Karpas-422 (cell line): ENCODE measurements at regions not wholly inside any gene's neighbourhood (a gene's known extent, or its start where the extent isn't known, plus 50 kb on each side); places are given as distances from the start of the nearest gene placed in this dataset.
A peak's percentile ranks its signal among the peaks of the same experiment; 100 is the strongest.
"Not testable (repeated sequence)": the region's sequence is repeated elsewhere in the genome, so short reads cannot be mapped to it uniquely, and the experiment has no call there.

Experiments
- DNase-seq: peaks from one replicate; pipeline ENCODE4 v3.0.0-alpha.2; 2015
- H2AFZ ChIP-seq: fragments of 200-600 bp; sonication (generic); 2 replicates; pipeline ENCODE4 v1.6.1; 2014; ENCODE audit warnings: antibody characterized with exemption, low read length, mixed read lengths
- H3K27ac ChIP-seq: fragments of 200-600 bp; sonication (generic); 2 replicates; pipeline ENCODE4 v1.5.1; 2014; ENCODE audit warnings: mild to moderate bottlenecking, low read length, moderate library complexity
- H3K27me3 ChIP-seq: fragments of 200-600 bp; sonication (generic); 2 replicates; pipeline ENCODE4 v1.6.1; 2014; ENCODE audit warnings: low read length, mixed read lengths
- H3K36me3 ChIP-seq: fragments of 200-600 bp; sonication (generic); 2 replicates; pipeline ENCODE4 v1.6.1; 2014; ENCODE audit warnings: low read length, mixed read lengths; ENCODE audit not compliant: insufficient read depth
- H3K4me1 ChIP-seq: fragments of 200-600 bp; sonication (generic); 2 replicates; pipeline ENCODE4 v1.6.1; 2014; ENCODE audit warnings: mild to moderate bottlenecking, low read length, mixed read lengths
- H3K4me2 ChIP-seq: fragments of 200-600 bp; sonication (generic); 2 replicates; pipeline ENCODE4 v1.6.1; 2014; ENCODE audit warnings: low read length, low read depth, mild to moderate bottlenecking; ENCODE audit not compliant: poor library complexity, severe bottlenecking
- H3K4me3 ChIP-seq: fragments of 200-600 bp; sonication (generic); 2 replicates; pipeline ENCODE4 v1.5.1; 2014; ENCODE audit warnings: mild to moderate bottlenecking, antibody characterized with exemption, low read length, mixed read lengths
- H3K79me2 ChIP-seq: fragments of 200-600 bp; sonication (generic); 2 replicates; pipeline ENCODE4 v1.6.1; 2014; ENCODE audit warnings: mild to moderate bottlenecking, low read length, mixed read lengths
- H3K9ac ChIP-seq: fragments of 200-600 bp; sonication (generic); 2 replicates; pipeline ENCODE4 v1.6.0; 2014; ENCODE audit warnings: low read length
- H3K9me2 ChIP-seq: fragments of 200-600 bp; sonication (generic), shearing (Covaris generic); replicated peaks from 2 replicates; pipeline ENCODE4 v1.6.0; 2014; ENCODE audit warnings: mild to moderate bottlenecking, low read length, moderate library complexity; ENCODE audit not compliant: insufficient read depth
- H3K9me3 ChIP-seq: fragments of 300-700, 200-600 bp; sonication (generic); 2 replicates; pipeline ENCODE4 v1.6.1; 2014; ENCODE audit warnings: low read length, mixed read lengths
- H4K20me1 ChIP-seq: fragments of 200-600 bp; sonication (generic); 2 replicates; pipeline ENCODE4 v1.6.1; 2014; ENCODE audit warnings: mild to moderate bottlenecking, antibody characterized with exemption, low read length, low read depth; ENCODE audit not compliant: insufficient read depth

DNA sequence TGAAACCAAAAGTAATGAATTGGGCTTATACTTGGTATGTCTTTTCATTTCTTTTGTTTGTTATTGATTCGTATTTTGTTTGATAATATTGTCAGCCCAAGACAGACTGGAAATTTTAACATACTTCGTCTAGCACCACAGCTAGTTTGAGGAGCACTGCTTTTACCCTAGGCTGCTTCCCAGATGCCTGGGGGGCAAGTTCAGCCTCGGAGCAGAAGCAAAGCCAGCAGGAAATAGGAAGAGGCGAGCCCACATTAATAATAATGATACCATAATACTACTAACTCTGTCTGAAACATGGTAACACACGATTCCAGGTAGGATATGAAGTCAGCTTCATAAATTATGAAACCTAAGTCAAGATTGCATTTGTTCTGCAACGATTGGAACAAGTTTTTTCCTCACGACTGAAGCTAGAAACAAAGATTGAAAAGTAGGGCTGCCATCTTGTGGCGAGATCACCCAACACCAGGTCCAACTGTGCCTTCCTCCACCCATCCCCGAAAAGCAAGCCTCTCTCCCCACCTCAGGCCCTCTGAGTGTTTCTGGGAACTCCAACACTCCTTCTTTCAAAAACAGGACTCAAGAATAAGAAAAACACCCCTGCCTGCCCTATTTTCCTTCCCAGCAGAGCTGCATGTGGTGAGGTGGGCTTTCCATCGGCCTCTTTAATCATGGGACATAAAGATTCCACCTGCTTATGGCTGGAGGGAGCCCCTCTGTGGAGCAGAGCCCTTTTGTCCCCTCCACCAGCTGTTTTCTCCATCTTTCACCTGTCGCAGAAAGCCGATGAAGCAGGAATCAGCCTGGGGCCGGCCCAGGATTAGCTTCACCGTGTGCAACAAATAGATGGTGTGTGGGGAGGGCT is 236.4 kb downstream of the CAAP1 start:
- peaks cover 32% of the 10 kb centered on the region for H3K4me1 ChIP-seq
- no peaks in the 10 kb centered on the region for H3K27me3 ChIP-seq
- H3K4me3 ChIP-seq, result peak overlapping the region; percentile 47
- no peaks in the 10 kb centered on the region for H3K9me3 ChIP-seq
- H3K36me3 ChIP-seq, result no peaks in the 10 kb centered on the region
- H3K27ac ChIP-seq, result no peak overlapping the region
- H3K4me2 ChIP-seq, result peak overlapping the region; percentile 72
- no peaks in the 10 kb centered on the region for H3K9me2 ChIP-seq
- peak overlapping the region; percentile 54 for H3K9ac ChIP-seq
- no peaks in the 10 kb centered on the region for H4K20me1 ChIP-seq
- DNase-seq, result peak; percentile 80
- no peaks in the 10 kb centered on the region for H3K79me2 ChIP-seq
- peak overlapping the region; percentile 100 for H2AFZ ChIP-seq

DNA sequence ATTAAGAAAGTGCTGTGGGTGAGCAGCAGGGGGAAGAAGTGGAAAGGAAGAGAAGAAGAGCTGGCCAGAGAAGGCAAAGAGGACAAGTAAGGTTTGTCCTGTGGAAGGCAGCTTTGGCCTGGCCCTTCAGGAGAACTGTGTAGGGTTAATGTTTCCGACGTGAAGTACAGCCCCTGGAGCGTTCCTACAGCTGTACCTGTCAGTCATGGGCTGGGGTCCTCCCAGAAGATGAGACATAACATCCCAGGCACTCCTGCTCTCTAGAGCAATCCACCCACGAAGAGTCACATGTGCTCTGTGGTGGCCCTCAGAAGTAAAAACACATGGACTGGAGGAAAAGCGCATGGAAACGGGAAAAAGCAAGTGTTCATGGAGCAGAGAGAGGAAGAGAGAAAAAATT is 237.4 kb downstream of the CAAP1 start:
- peaks cover 28% of the 10 kb centered on the region for H3K4me1 ChIP-seq
- no peak overlapping the region for H3K4me2 ChIP-seq
- H4K20me1 ChIP-seq, result no peaks in the 10 kb centered on the region
- H3K27ac ChIP-seq, result no peak overlapping the region
- H3K9me3 ChIP-seq, result no peaks in the 10 kb centered on the region
- no peaks in the 10 kb centered on the region for H3K27me3 ChIP-seq
- no peak overlapping the region for H3K9ac ChIP-seq
- no peaks in the 10 kb centered on the region for H3K36me3 ChIP-seq
- DNase-seq, result no peak
- H3K4me3 ChIP-seq, result no peak overlapping the region
- no peaks in the 10 kb centered on the region for H3K79me2 ChIP-seq
- no peaks in the 10 kb centered on the region for H3K9me2 ChIP-seq
- peak overlapping the region; percentile 100; the same call in 1 of the 2 replicates for H2AFZ ChIP-seq

DNA sequence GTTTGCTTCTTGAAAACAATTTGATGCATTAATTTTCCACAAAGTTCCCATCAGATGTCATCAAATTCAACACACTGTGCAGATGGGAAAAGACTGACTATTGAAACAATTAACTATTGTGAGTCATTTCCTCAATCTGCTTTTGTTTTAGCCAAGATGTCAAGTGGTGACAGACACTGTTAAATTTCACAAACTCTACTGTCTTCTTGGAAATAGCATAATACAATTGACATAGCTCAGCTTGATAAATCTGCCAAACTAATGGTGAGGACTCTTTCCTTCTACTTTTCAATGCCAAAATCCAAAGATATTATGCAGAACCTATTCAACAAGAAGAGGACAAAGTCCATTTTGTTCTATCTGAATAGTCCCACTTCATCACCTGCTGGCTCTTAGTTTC is 242.3 kb downstream of the CAAP1 start:
- Histone ChIP-seq H3K36me3 (no peaks in the 10 kb centered on the region), H3K9me3 (no peaks in the 10 kb centered on the region), H3K9ac (no peak overlapping the region), H3K4me2 (no peak overlapping the region), H3K27me3 (no peaks in the 10 kb centered on the region), H3K4me1 (no peaks in the 10 kb centered on the region), H4K20me1 (no peaks in the 10 kb centered on the region), H3K27ac (no peak overlapping the region), H3K79me2 (no peaks in the 10 kb centered on the region), H2AFZ (no peak overlapping the region; the same call in 1 of the 2 replicates), H3K9me2 (no peaks in the 10 kb centered on the region), H3K4me3 (no peak overlapping the region)
- DNase-seq, result no peak

DNA sequence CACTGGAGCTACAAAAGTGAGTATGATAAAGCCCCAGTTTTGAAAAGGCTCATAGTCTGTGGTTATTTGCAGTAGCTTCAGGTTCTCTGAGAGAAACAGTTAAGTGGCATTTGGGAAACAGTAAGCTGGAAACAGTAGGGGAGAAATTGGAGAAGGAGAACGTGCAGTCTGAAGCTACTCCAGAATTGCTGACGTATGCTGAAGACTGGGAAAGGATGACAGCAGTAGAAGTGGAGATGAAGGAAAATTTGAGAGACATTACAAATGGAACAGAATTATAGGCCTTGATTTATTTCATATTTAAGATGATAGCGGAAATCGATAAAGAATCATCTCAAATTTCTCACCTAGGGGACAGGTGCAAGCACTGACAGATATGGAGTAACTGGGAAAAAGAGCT is 248.8 kb downstream of the CAAP1 start:
- H3K9me3 ChIP-seq, result no peaks in the 10 kb centered on the region
- H3K79me2 ChIP-seq, result no peaks in the 10 kb centered on the region
- H3K4me3 ChIP-seq, result no peak overlapping the region
- H3K4me1 ChIP-seq, result no peaks in the 10 kb centered on the region
- no peak for DNase-seq
- no peaks in the 10 kb centered on the region for H3K36me3 ChIP-seq
- no peaks in the 10 kb centered on the region for H3K9me2 ChIP-seq
- no peak overlapping the region for H3K4me2 ChIP-seq
- H3K27me3 ChIP-seq, result no peaks in the 10 kb centered on the region
- H2AFZ ChIP-seq, result no peak overlapping the region
- no peak overlapping the region for H3K27ac ChIP-seq
- H3K9ac ChIP-seq, result no peak overlapping the region
- H4K20me1 ChIP-seq, result no peaks in the 10 kb centered on the region

DNA sequence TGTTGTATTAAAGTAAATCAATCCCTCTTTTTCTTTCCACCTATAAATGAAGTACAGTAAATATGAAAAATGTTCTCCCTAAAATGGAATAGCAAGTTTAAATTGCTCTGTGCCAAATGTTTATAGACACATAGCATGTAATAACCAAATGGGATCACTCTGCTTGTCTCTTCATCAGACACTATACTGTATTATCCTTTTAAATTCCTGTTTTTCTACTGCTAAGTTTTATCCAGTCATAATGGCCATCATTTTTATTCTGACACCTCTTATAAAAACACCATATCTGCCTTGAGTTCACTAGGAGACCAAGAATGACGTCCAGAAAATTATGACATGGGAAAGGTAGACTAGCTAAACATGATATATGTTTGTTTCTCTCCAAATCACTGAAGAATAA is 252.8 kb downstream of the CAAP1 start:
- H3K4me2 ChIP-seq, result no peak overlapping the region
- no peaks in the 10 kb centered on the region; the same call in 1 of the 2 replicates for H3K9me2 ChIP-seq
- no peaks in the 10 kb centered on the region for H4K20me1 ChIP-seq
- no peak for DNase-seq
- no peaks in the 10 kb centered on the region for H3K27me3 ChIP-seq
- H3K79me2 ChIP-seq, result no peaks in the 10 kb centered on the region
- H3K9me3 ChIP-seq, result no peaks in the 10 kb centered on the region
- H3K4me1 ChIP-seq, result no peaks in the 10 kb centered on the region
- no peak overlapping the region for H2AFZ ChIP-seq
- no peak overlapping the region for H3K9ac ChIP-seq
- no peaks in the 10 kb centered on the region for H3K36me3 ChIP-seq
- no peak overlapping the region for H3K27ac ChIP-seq
- no peak overlapping the region for H3K4me3 ChIP-seq

DNA sequence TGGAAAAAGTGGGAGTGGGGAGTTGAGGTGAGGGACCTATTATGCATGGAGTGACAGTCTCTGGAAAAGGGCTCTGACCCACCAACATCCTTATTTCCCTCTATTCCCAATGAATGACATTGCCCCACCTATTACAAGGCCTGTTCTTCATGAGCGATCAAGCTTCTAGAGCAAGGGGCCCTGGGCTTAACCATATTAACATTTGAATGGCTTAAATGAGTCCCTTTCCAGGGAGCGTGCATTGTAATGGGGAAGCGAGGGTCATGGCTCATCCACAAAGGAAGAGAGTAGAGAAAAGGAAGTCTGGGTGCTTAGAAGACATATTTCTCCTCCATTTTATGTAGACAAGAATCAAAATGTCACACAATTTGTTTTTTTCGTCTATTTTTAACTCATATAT is 255.5 kb downstream of the CAAP1 start:
- Histone ChIP-seq H3K27ac (no peak overlapping the region), H3K9me2 (no peaks in the 10 kb centered on the region; the same call in 1 of the 2 replicates), H4K20me1 (no peaks in the 10 kb centered on the region), H3K4me2 (no peak overlapping the region), H3K27me3 (no peaks in the 10 kb centered on the region), H2AFZ (no peak overlapping the region), H3K4me3 (no peak overlapping the region), H3K79me2 (no peaks in the 10 kb centered on the region), H3K9ac (no peak overlapping the region), H3K4me1 (no peaks in the 10 kb centered on the region), H3K9me3 (no peaks in the 10 kb centered on the region), H3K36me3 (no peaks in the 10 kb centered on the region)
- DNase-seq, result no peak

DNA sequence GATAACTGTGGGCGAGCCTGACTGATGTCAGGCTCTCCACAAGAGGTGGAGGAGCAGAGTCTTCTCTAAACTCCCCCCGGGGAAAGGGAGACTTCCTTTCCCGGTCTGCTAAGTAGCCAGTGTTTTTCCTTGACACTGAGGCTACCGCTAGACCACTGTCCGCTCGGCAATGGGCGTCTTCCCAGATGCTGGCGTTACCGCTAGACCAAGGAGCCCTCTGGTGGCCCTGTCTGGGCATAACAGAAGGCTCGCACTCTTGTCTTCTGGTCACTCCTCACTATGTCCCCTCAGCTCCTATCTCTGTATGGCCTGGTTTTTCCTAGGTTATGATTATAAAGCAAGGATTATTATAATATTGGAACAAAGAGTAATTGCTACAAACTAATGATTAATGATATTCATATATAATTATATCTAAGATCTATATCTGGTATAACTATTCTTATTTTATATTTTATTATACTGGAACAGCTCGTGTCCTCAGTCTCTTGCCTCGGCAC is 278.7 kb downstream of the CAAP1 start:
- not testable (repeated sequence) for H3K4me1 ChIP-seq, H3K79me2 ChIP-seq, H4K20me1 ChIP-seq, H3K9ac ChIP-seq, H2AFZ ChIP-seq, H3K4me3 ChIP-seq, H3K27ac ChIP-seq, H3K36me3 ChIP-seq, DNase-seq, H3K9me3 ChIP-seq, H3K4me2 ChIP-seq, H3K27me3 ChIP-seq, H3K9me2 ChIP-seq

DNA sequence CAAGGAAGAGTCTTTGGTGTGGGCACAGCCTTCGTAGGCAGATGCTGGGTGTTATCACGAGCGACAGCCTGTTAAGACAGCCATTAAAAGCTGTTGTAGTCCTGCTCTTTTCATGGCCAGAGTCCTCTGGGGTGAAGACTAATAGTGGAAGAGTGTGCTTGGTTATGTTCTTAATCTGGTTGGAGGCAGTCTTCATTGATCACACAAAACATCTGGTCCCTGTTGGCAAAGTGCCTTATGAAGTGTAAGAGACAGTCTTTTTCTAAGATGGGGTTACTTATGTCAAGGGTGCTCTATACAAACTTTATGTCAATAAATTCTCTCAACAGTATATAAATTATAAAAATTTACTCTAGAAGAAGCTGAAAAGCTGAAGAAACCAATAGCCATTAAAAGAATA is 280.4 kb downstream of the CAAP1 start:
- no peaks in the 10 kb centered on the region for H3K36me3 ChIP-seq
- no peaks in the 10 kb centered on the region for H3K4me1 ChIP-seq
- no peak overlapping the region for H3K27ac ChIP-seq

More for the DNA sequence above, 280.4 kb downstream of the CAAP1 start:
- H3K9ac ChIP-seq, result no peak overlapping the region
- no peak overlapping the region for H3K4me3 ChIP-seq
- DNase-seq, result no peak
- H3K9me2 ChIP-seq, result no peaks in the 10 kb centered on the region
- H3K27me3 ChIP-seq, result no peaks in the 10 kb centered on the region
- no peaks in the 10 kb centered on the region for H3K9me3 ChIP-seq
- no peak overlapping the region for H2AFZ ChIP-seq
- H3K79me2 ChIP-seq, result no peaks in the 10 kb centered on the region
- H3K4me2 ChIP-seq, result no peak overlapping the region
- no peaks in the 10 kb centered on the region for H4K20me1 ChIP-seq
